Breast epithelium (tissue), 4 donors: ENCODE measurements at regions not wholly inside any gene's neighbourhood (a gene's known extent, or its start where the extent isn't known, plus 50 kb on each side); places are given as distances from the start of the nearest gene placed in this dataset.
"Not testable (repeated sequence)": the region's sequence is repeated elsewhere in the genome, so short reads cannot be mapped to it uniquely, and the experiment has no call there.

Source experiments
- DNase-seq, 2 donors: peaks; one replicate each; pipeline ENCODE4 v3.0.0-alpha.2; 2019; ENCODE audit warnings: low spot score in 2 of 2
- H3K27ac ChIP-seq, 2 donors: fragments of 200-600 bp; sonication (generic) in 1 of 2; one replicate each; pipeline ENCODE4 v1.5.1; 2016 to 2019; ENCODE audit warnings: mild to moderate bottlenecking in 1 of 2
- H3K27me3 ChIP-seq, 2 donors: fragments of 200-600 bp; sonication (generic) in 1 of 2; one replicate each; pipeline versions ENCODE4 v1.5.1 to v1.6.0; 2017 to 2019; ENCODE audit warnings: control low read depth in 1 of 2, mild to moderate bottlenecking in 1 of 2
- H3K36me3 ChIP-seq: fragments of 200-600 bp; one replicate; pipeline ENCODE4 v1.5.1; 2019
- H3K4me1 ChIP-seq, 2 donors: fragments of 200-600 bp; sonication (generic); one replicate each; pipeline ENCODE4 v1.5.1; 2016 to 2019; ENCODE audit warnings: control low read depth in 1 of 2
- H3K4me3 ChIP-seq, 3 donors: fragments of 200-600 bp; sonication (generic); 1 replicate in 2 of 3; 2 replicates in 1 of 3; pipeline ENCODE4 v1.5.1; 2016 to 2019; ENCODE audit warnings: mild to moderate bottlenecking in 3 of 3, moderate library complexity in 2 of 3
- H3K9me3 ChIP-seq, 2 donors: fragments of 200-600 bp; sonication (generic) in 1 of 2; one replicate each; pipeline ENCODE4 v1.5.1; 2016 to 2019; ENCODE audit warnings: control low read depth in 1 of 2
- POLR2A ChIP-seq: fragments of 450-650 bp; IDR thresholded peaks from one replicate; pipeline ENCODE4 v1.6.1; 2016; ENCODE audit warnings: antibody characterized with exemption, mild to moderate bottlenecking, moderate library complexity
- POLR2AphosphoS5 ChIP-seq, 3 donors: sonication (generic); formaldehyde crosslinking; IDR thresholded peaks; one replicate each; pipeline ENCODE4 v1.6.1; 2017; ENCODE audit warnings: antibody characterized with exemption in 3 of 3
- intact Hi-C: fragments of 100-400 bp; cut with DNase I; formaldehyde crosslinking; loops from one replicate; pipeline ENCODE4 v1.15.1; 2023; ENCODE audit warnings: low total_unique reads
- TF ChIP-seq, protein P1 (sequence below), 3 donors: fragments of 450-650 bp; IDR thresholded peaks; one replicate each; pipeline ENCODE4 v1.5.1; 2016 to 2017; ENCODE audit warnings: antibody characterized with exemption in 3 of 3, mild to moderate bottlenecking in 3 of 3, moderate library complexity in 3 of 3

DNA sequence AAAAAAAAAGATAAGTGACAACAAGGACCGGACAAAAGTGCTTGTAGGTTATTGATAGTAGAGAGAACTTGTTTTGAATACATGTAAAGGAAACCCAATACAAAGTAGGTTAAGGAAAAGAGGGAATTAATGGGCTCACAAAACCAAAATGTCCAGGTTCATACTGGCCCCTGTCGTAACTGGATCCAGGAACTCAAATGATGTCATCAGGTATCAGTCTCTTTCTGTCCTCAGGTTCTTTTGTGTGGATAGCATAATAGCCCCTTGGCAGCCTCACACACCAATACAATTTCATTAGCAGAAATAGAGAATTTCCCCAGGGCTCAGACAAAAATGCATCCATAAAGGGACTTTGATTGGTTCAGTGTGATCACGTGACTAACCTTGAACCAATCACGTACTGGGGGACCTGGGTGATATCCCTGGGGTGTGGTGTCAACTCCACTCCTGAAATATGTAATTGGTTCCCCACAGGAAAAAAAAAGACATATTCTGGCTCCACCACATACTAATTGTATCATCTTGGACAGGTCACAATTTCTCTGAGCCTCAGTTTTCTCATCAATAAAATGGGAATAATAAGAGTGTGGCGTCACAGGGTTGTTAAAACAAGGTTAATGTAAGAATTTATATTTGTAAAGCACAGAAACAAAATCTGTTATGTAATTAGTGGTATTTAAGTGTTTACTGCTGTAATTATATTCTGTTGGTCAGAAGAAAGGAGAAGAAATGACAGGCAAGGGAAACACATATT, 174.8 kb downstream of the PDGFRA start:
- H3K27ac ChIP-seq = no peak overlapping the region
- intact Hi-C loops = no loop called here
- TF ChIP-seq POLR2A = no peak
- no peak for TF ChIP-seq POLR2AphosphoS5 (IDR thresholded peaks at IDR 0.05)
- TF ChIP-seq, protein P1, sequence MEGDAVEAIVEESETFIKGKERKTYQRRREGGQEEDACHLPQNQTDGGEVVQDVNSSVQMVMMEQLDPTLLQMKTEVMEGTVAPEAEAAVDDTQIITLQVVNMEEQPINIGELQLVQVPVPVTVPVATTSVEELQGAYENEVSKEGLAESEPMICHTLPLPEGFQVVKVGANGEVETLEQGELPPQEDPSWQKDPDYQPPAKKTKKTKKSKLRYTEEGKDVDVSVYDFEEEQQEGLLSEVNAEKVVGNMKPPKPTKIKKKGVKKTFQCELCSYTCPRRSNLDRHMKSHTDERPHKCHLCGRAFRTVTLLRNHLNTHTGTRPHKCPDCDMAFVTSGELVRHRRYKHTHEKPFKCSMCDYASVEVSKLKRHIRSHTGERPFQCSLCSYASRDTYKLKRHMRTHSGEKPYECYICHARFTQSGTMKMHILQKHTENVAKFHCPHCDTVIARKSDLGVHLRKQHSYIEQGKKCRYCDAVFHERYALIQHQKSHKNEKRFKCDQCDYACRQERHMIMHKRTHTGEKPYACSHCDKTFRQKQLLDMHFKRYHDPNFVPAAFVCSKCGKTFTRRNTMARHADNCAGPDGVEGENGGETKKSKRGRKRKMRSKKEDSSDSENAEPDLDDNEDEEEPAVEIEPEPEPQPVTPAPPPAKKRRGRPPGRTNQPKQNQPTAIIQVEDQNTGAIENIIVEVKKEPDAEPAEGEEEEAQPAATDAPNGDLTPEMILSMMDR (IDR thresholded peaks at IDR 0.05) = no peak

DNA sequence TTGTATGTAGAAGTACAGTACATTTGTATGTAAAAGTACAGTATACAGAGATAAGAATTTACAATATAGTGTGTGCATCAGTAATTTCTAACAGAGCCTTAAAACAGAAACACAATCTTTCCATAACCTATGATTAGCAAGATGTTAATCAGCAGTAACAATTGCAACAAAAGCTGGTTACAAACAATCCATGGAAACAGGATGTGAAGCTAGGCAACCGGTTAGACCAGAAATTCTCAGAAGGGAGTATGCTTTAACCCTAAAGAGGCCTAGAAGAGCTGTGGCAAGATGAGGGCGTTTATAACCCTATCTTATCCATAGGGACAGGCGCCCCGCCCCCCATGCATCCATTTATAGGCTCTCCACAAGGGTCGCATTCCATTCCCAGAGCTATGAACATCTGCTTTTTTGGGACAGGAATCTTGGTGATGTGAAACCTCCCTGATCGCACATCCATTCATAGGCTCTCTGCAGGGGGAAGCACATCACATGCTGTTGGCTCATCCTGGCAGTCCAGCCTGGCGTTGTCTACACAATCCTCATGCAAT, 180.3 kb downstream of the PDGFRA start:
- H3K36me3 ChIP-seq, H3K9me3 ChIP-seq, H3K27me3 ChIP-seq, H3K4me1 ChIP-seq, DNase-seq, H3K4me3 ChIP-seq, intact Hi-C loops: not testable (repeated sequence)
- H3K27ac ChIP-seq = peak overlapping the region in 1 of 2 donors; percentile 10

More for the DNA sequence above, 174.8 kb downstream of the PDGFRA start:
- no peak for DNase-seq
- Histone ChIP-seq H3K4me3 (no peak overlapping the region), H3K36me3 (no peaks in the 10 kb centered on the region), H3K27me3 (no peaks in the 10 kb centered on the region), H3K9me3 (no peaks in the 10 kb centered on the region), H3K4me1 (no peaks in the 10 kb centered on the region)

DNA sequence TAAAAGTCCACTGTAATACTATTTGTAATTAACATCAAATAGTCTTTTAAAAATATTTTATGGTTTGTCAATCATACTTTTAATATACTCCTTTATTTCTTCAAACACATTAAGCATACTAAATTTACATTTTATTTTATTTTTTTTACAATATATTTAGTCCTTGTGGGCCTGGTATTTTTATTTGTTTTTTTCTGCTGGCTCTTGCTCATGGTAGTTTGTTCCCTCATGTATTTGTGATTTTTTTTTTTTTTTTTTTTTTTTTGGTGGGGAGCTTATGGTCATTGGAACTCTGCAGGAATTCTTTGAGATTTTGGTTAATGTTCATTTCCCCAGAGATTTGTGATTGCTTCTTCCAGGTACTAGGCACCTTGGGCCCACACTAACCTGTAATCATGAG, 185.5 kb downstream of the PDGFRA start:
- TF ChIP-seq POLR2A = no peak
- TF ChIP-seq, protein P1 (IDR thresholded peaks at IDR 0.05) = no peak
- TF ChIP-seq POLR2AphosphoS5 (IDR thresholded peaks at IDR 0.05) = no peak
- no peaks in the 10 kb centered on the region for H3K27me3 ChIP-seq
- DNase-seq = no peak
- H3K4me1 ChIP-seq = no peaks in the 10 kb centered on the region
- H3K36me3 ChIP-seq = no peaks in the 10 kb centered on the region
- H3K4me3 ChIP-seq = no peak overlapping the region
- H3K9me3 ChIP-seq = peaks cover 0 to 5% of the 10 kb centered on the region in 2 donors
- H3K27ac ChIP-seq = no peak overlapping the region
- intact Hi-C loops = no loop called here

DNA sequence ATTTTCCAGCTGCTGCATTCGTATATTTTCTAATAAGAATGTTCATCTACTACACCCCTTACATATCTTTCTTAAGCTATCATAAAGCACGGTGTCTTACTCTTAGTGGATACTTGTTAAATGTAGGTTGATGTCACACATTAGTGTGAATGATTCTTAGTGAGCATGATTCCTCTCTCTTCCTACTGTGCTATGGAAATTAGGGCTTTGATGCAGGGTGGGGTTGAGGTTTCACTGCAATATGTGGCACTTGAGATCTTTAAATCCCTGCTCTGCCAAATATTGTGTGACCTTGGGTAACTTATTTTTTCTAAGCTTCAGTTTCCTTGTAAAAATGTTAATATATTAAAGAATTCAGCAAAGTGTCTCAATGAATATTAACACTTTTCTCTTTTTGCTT, 188.4 kb downstream of the PDGFRA start:
- TF ChIP-seq, protein P1 (IDR thresholded peaks at IDR 0.05) = no peak
- TF ChIP-seq POLR2AphosphoS5 (IDR thresholded peaks at IDR 0.05) (no peak), POLR2A (no peak)
- Histone ChIP-seq H3K4me1 (no peaks in the 10 kb centered on the region), H3K27ac (no peak overlapping the region), H3K27me3 (no peaks in the 10 kb centered on the region), H3K9me3 (peaks cover 0 to 5% of the 10 kb centered on the region in 2 donors), H3K4me3 (no peak overlapping the region), H3K36me3 (no peaks in the 10 kb centered on the region)
- intact Hi-C loops = no loop called here
- DNase-seq = no peak

DNA sequence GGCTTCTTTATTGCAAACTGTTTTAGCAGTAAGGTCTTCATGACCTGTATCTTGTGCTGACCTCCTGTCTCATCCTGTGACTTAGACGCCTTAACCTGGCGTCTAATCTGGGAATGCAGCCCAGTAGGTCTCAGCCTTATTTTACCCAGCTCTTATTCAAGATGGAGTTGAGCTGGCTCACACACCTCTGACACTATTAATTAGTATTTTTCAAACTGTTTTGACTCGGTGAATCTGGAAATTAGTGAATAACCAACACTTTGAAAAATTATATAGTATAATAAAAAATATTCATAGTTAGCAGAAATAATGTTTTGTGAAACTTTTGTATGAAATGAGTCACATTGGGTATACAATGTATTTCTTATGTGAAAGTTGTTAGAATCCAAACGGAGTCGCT, 189.4 kb downstream of the PDGFRA start:
- no peak for DNase-seq
- TF ChIP-seq, protein P1 (IDR thresholded peaks at IDR 0.05) = no peak
- no peak for TF ChIP-seq POLR2A
- no peak for TF ChIP-seq POLR2AphosphoS5 (IDR thresholded peaks at IDR 0.05)
- Histone ChIP-seq H3K36me3 (no peaks in the 10 kb centered on the region), H3K27me3 (no peaks in the 10 kb centered on the region), H3K4me1 (no peaks in the 10 kb centered on the region), H3K9me3 (peaks cover 0 to 5% of the 10 kb centered on the region in 2 donors), H3K4me3 (no peak overlapping the region), H3K27ac (no peak overlapping the region)
- intact Hi-C loops = no loop called here
